K562 (cell line): ENCODE measurements at regions not wholly inside any gene's neighbourhood (a gene's known extent, or its start where the extent isn't known, plus 50 kb on each side); places are given as distances from the start of the nearest gene placed in this dataset.

Experiments
- ATAC-seq: fragments of 200-7000 bp; cut with Tn5 transposase; 3 replicates; pipeline ENCODE4 v1.9.1; 2020; ENCODE audit warnings: moderate library complexity
- BruUV-seq: library from RNA; stranded (reverse); fragments of 400-500 nt; replicated peaks from 2 replicates; lab custom pipeline; 2021; lab: Mats Ljungman, UMichigan
- CTCF ChIA-PET: fragments of 300-600 bp; formaldehyde crosslinking; extraction: SDS; loops from one replicate; lab custom pipeline; 2021; ENCODE audit warnings: low intra/inter-chr PET ratio; lab: Yijun Ruan, JAX
- POLR2A ChIA-PET: fragments of 300-600, 350-650 bp; sonication (Branson Sonifier 250); formaldehyde crosslinking; extraction: SDS; loops from one replicate; lab custom pipeline; 2021; ENCODE audit warnings: antibody characterized with exemption, inconsistent platforms; lab: Yijun Ruan, JAX
- DNase-seq, 4 experiments: peaks; one replicate each; pipeline versions ENCODE4 v3.0.0 to v3.0.0-alpha.2; 2011 to 2018; ENCODE audit warnings: low spot score in 3 of 4, mixed read lengths in 3 of 4; ENCODE audit errors: extremely low read depth in 1 of 4
- FAIRE-seq: peaks from 2 replicates; lab custom pipeline; 2011; peaks lifted over from hg19 to GRCh38; lab: Jason Lieb, UNC
- H2AFZ ChIP-seq: 2 replicates; pipeline ENCODE4 v1.6.0; 2011; ENCODE audit warnings: low read depth, low read length, control low read depth, inconsistent platforms
- H3K27ac ChIP-seq: fragments of 200-600 bp; 3 replicates; pipeline ENCODE4 v1.8.0; 2011; ENCODE audit warnings: low read depth, mild to moderate bottlenecking, control low read depth, inconsistent platforms, low read length, moderate library complexity, mixed read lengths; ENCODE audit errors: extremely low read depth
- H3K27me3 ChIP-seq, 2 experiments: fragments of 300-600 bp in 1 of 2; 2 replicates in 1 of 2; 3 replicates in 1 of 2; pipeline versions ENCODE4 v1.6.0 to v1.8.0; 2011; ENCODE audit warnings: inconsistent platforms in 2 of 2, low read length in 2 of 2, mild to moderate bottlenecking in 1 of 2, mixed read lengths in 1 of 2, moderate library complexity in 1 of 2; ENCODE audit not compliant: control insufficient read depth in 2 of 2, insufficient read depth in 2 of 2
- H3K36me3 ChIP-seq: fragments of 300-600 bp; 3 replicates; pipeline ENCODE4 v1.8.0; 2011; ENCODE audit warnings: mild to moderate bottlenecking, low read length, inconsistent platforms; ENCODE audit not compliant: control insufficient read depth, insufficient read depth
- H3K4me1 ChIP-seq, 2 experiments: fragments of 200-600 bp in 1 of 2; replicated peaks in 1 of 2; 2 replicates in 1 of 2; 3 replicates in 1 of 2; pipeline versions ENCODE4 v1.5.1 to v1.8.0; 2011; ENCODE audit warnings: inconsistent platforms in 2 of 2, low read length in 2 of 2, mild to moderate bottlenecking in 1 of 2, mixed read lengths in 1 of 2, moderate library complexity in 1 of 2; ENCODE audit not compliant: control insufficient read depth in 2 of 2, insufficient read depth in 2 of 2
- H3K4me2 ChIP-seq: 2 replicates; pipeline ENCODE4 v1.6.1; 2011; ENCODE audit warnings: low read length, control low read depth, inconsistent platforms, mixed read lengths; ENCODE audit not compliant: insufficient read depth
- H3K4me3 ChIP-seq: fragments of 200-600 bp; sonication (generic), shearing (Covaris generic); 2 replicates; pipeline ENCODE4 v1.5.1; 2016; ENCODE audit warnings: control low read depth, inconsistent platforms
- H3K79me2 ChIP-seq: fragments of 200-600 bp; 3 replicates; pipeline ENCODE4 v1.8.0; 2011; ENCODE audit warnings: low read length, inconsistent platforms; ENCODE audit not compliant: control insufficient read depth, insufficient read depth
- H3K9ac ChIP-seq, 2 experiments: 2 replicates each; pipeline versions ENCODE4 v1.6.0 to v1.6.1; 2011; ENCODE audit warnings: low read depth in 2 of 2, low read length in 2 of 2, control low read depth in 1 of 2, inconsistent platforms in 1 of 2, mild to moderate bottlenecking in 1 of 2, mixed read lengths in 1 of 2; ENCODE audit not compliant: insufficient read depth in 1 of 2
- H3K9me1 ChIP-seq: one replicate; pipeline ENCODE4 v1.6.0; 2011; ENCODE audit warnings: inconsistent platforms, mild to moderate bottlenecking, low read length, moderate library complexity; ENCODE audit not compliant: control insufficient read depth, insufficient read depth
- H3K9me3 ChIP-seq: replicated peaks from 2 replicates; pipeline ENCODE4 v1.5.1; 2011; ENCODE audit warnings: low read depth, low read length, inconsistent platforms; ENCODE audit not compliant: control insufficient read depth, insufficient read depth
- H4K20me1 ChIP-seq: replicated peaks from 2 replicates; pipeline ENCODE4 v1.6.1; 2011; ENCODE audit warnings: low read length, inconsistent platforms, mixed read lengths; ENCODE audit not compliant: control insufficient read depth, insufficient read depth
- CCNT2 ChIP-seq: IDR thresholded peaks from 2 replicates; pipeline ENCODE4 v1.6.1; 2011; ENCODE audit warnings: borderline replicate concordance, low read depth, mild to moderate bottlenecking, moderate library complexity, mixed read lengths, low read length; ENCODE audit not compliant: insufficient read length; ENCODE audit errors: extremely low read depth
- GTF2E2 ChIP-seq: fragments of 200-800 bp; sonication (Bioruptor generic); IDR thresholded peaks from 2 replicates; pipeline ENCODE4 v1.6.1; 2016; ENCODE audit warnings: missing genetic modification characterization, missing compliant biosample characterization
- HNRNPH1 ChIP-seq: fragments of 200-400 bp; formaldehyde crosslinking; optimal IDR thresholded peaks from 2 replicates; pipeline ENCODE3; 2017; ENCODE audit warnings: low read depth, mild to moderate bottlenecking, low read length, moderate library complexity
- JUND ChIP-seq, 2 experiments: IDR thresholded peaks; 2 replicates in 1 of 2; 3 replicates in 1 of 2; pipeline ENCODE4 v1.6.1; 2011; ENCODE audit warnings: borderline replicate concordance in 2 of 2, low read depth in 2 of 2, low read length in 2 of 2, improper control_type of control experiment in 1 of 2, missing biosample characterization in 1 of 2, missing genetic modification characterization in 1 of 2, missing genetic modification reagents in 1 of 2
- KDM4B ChIP-seq, 2 experiments: fragments of 450-650 bp in 1 of 2; sonication (generic) in 1 of 2; IDR thresholded peaks; 2 replicates each; pipeline ENCODE4 v1.6.1; 2016 to 2017; ENCODE audit warnings: borderline replicate concordance in 2 of 2, antibody characterized with exemption in 1 of 2, low read depth in 1 of 2, mild to moderate bottlenecking in 1 of 2
- RBBP5 ChIP-seq: fragments of 200-600 bp; sonication (generic); IDR thresholded peaks from 2 replicates; pipeline ENCODE4 v1.6.1; 2012; ENCODE audit warnings: borderline replicate concordance, mild to moderate bottlenecking, low read length, control low read depth, inconsistent platforms; ENCODE audit not compliant: insufficient read depth, poor library complexity, severe bottlenecking
- STAT5B ChIP-seq: fragments of 250-450 bp; sonication (Bioruptor Pico); IDR thresholded peaks from 2 replicates; pipeline ENCODE4 v1.8.0; 2021; ENCODE audit warnings: mild to moderate bottlenecking, inconsistent platforms
- THRAP3 ChIP-seq: fragments of 450-650 bp; IDR thresholded peaks from 2 replicates; pipeline ENCODE4 v1.6.1; 2016; ENCODE audit warnings: mild to moderate bottlenecking, inconsistent platforms, borderline replicate concordance
- WGBS: fragments of 100-300 bp; shearing (Covaris generic); methylation state at CpG from one replicate; pipeline ENCODE4 v1.1.6; 2016; ENCODE audit warnings: low coverage, mixed read lengths; ENCODE audit not compliant: insufficient coverage; ENCODE audit errors: missing lambda C conversion rate; 5-methylcytosine and 5-hydroxymethylcytosine counted together
- in situ Hi-C: fragments of 300-500 bp; cut with MboI; formaldehyde crosslinking; loops from 4 replicates; pipeline ENCODE4 v1.15.0; 2018; ENCODE audit warnings: inconsistent platforms, mixed read lengths
- intact Hi-C: fragments of 100-400 bp; cut with micrococcal nuclease; formaldehyde crosslinking; loops from 2 replicates; pipeline ENCODE4 v1.14.2; 2022
- TF ChIP-seq, protein P1 (sequence below): fragments of 250-450 bp; sonication (Bioruptor Pico); IDR thresholded peaks from 2 replicates; pipeline ENCODE4 v1.5.0; 2020; ENCODE audit warnings: mild to moderate bottlenecking
- TF ChIP-seq, protein P2 (sequence below), 2 experiments: fragments of 450-650 bp in 1 of 2; sonication (generic) in 1 of 2; formaldehyde crosslinking in 1 of 2; IDR thresholded peaks; 2 replicates each; pipeline versions ENCODE4 v1.7.1 to v1.9.0; 2016 to 2022; ENCODE audit warnings: inconsistent platforms in 1 of 2, mild to moderate bottlenecking in 1 of 2, missing genetic modification reagents in 1 of 2

DNA sequence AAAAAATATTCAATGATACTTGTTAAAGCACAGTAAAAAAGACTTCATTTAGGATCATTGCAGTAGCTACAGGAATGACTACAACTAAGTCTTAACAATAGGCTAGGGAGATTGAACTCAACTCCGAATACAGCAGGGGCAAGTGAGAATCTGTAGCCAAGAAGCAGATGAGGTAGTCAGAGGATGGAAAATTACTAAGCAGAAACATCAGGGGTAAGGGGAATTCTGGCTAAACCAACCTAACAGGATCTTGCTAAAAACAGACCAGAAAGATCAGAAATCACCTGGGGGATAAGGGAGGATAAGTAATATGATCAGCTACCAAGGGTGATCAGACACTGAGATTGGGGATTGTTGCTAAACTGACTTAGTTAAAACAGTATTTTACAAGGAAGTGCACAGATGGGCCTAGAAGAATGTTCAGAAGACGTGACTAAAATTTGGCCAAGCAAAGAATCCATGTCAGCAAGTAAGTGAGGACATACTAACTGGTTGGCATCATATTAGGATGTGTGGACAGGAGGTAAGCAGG, 217.5 kb downstream of the TENT5A start:
- Histone ChIP-seq H3K4me1 (no peaks in the 10 kb centered on the region), H4K20me1 (no peaks in the 10 kb centered on the region), H3K4me2 (no peak overlapping the region), H3K4me3 (no peak overlapping the region), H3K9me1 (no peaks in the 10 kb centered on the region), H3K79me2 (no peaks in the 10 kb centered on the region), H3K9me3 (no peaks in the 10 kb centered on the region), H3K27ac (no peak overlapping the region), H3K27me3 (no peaks in the 10 kb centered on the region), H2AFZ (no peak overlapping the region), H3K36me3 (no peaks in the 10 kb centered on the region), H3K9ac (no peak overlapping the region)
- 0% methylated on average over 2 of the region's 2 CpGs for WGBS
- in situ Hi-C loops: no loop called here
- ATAC-seq: no peak
- FAIRE-seq: no peak
- no TSS peak for BruUV-seq
- intact Hi-C loops: no loop called here
- no peak for DNase-seq
- CTCF ChIA-PET: no interaction called here
- POLR2A ChIA-PET: no interaction called here
- no peak for TF ChIP-seq RBBP5
- no peak for TF ChIP-seq THRAP3
- TF ChIP-seq STAT5B: no peak
- no peak for TF ChIP-seq KDM4B (IDR thresholded peaks at IDR 0.05; ENCODE audit: borderline replicate concordance in 2 of 2, low read depth in 1 of 2)
- no peak for TF ChIP-seq HNRNPH1
- TF ChIP-seq, protein P1, sequence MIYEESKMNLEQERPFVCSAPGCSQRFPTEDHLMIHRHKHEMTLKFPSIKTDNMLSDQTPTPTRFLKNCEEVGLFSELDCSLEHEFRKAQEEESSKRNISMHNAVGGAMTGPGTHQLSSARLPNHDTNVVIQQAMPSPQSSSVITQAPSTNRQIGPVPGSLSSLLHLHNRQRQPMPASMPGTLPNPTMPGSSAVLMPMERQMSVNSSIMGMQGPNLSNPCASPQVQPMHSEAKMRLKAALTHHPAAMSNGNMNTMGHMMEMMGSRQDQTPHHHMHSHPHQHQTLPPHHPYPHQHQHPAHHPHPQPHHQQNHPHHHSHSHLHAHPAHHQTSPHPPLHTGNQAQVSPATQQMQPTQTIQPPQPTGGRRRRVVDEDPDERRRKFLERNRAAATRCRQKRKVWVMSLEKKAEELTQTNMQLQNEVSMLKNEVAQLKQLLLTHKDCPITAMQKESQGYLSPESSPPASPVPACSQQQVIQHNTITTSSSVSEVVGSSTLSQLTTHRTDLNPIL (CRISPR knock-in tag): no peak
- TF ChIP-seq, protein P2, sequence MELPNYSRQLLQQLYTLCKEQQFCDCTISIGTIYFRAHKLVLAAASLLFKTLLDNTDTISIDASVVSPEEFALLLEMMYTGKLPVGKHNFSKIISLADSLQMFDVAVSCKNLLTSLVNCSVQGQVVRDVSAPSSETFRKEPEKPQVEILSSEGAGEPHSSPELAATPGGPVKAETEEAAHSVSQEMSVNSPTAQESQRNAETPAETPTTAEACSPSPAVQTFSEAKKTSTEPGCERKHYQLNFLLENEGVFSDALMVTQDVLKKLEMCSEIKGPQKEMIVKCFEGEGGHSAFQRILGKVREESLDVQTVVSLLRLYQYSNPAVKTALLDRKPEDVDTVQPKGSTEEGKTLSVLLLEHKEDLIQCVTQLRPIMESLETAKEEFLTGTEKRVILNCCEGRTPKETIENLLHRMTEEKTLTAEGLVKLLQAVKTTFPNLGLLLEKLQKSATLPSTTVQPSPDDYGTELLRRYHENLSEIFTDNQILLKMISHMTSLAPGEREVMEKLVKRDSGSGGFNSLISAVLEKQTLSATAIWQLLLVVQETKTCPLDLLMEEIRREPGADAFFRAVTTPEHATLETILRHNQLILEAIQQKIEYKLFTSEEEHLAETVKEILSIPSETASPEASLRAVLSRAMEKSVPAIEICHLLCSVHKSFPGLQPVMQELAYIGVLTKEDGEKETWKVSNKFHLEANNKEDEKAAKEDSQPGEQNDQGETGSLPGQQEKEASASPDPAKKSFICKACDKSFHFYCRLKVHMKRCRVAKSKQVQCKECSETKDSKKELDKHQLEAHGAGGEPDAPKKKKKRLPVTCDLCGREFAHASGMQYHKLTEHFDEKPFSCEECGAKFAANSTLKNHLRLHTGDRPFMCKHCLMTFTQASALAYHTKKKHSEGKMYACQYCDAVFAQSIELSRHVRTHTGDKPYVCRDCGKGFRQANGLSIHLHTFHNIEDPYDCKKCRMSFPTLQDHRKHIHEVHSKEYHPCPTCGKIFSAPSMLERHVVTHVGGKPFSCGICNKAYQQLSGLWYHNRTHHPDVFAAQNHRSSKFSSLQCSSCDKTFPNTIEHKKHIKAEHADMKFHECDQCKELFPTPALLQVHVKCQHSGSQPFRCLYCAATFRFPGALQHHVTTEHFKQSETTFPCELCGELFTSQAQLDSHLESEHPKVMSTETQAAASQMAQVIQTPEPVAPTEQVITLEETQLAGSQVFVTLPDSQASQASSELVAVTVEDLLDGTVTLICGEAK (IDR thresholded peaks at IDR 0.05): no peak
- TF ChIP-seq, protein P2 (CRISPR knock-in tag; IDR thresholded peaks at IDR 0.05): no peak
- TF ChIP-seq JUND (IDR thresholded peaks at IDR 0.05; ENCODE audit: borderline replicate concordance, low read depth, low read length): no peak
- no peak for TF ChIP-seq JUND (tag; IDR thresholded peaks at IDR 0.05; ENCODE audit: borderline replicate concordance, low read depth, low read length)
- TF ChIP-seq GTF2E2 (tag): no peak
- no peak for TF ChIP-seq CCNT2
